ENCODE measurements at regions not wholly inside any gene's neighbourhood (a gene's known extent, or its start where the extent isn't known, plus 50 kb on each side); places are given as distances from the start of the nearest gene placed in this dataset.

DNA sequence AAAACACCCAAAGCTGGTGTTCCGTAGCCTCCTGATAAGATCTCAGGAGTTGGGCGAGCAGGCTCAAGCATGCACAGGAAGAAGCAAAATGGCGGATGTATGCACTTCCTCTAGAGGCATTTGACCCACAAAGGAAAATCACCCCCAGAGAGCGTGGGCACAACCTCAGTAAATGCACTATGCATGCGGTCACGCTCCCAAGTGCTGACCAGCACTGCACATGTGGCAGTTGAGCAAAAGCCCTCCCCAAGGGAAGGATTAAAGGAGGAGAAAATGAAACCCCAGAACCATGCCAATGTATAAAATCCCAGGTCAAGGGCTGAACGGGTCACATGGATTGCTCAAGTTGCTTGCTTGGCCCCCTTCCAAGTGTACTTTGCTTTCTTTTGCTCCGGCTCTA, 289.4 kb upstream of the IGF1R start:
- TF ChIP-seq, protein P1, sequence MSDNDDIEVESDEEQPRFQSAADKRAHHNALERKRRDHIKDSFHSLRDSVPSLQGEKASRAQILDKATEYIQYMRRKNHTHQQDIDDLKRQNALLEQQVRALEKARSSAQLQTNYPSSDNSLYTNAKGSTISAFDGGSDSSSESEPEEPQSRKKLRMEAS (IDR thresholded peaks at IDR 0.05), result no peak
- TF ChIP-seq, protein P2, sequence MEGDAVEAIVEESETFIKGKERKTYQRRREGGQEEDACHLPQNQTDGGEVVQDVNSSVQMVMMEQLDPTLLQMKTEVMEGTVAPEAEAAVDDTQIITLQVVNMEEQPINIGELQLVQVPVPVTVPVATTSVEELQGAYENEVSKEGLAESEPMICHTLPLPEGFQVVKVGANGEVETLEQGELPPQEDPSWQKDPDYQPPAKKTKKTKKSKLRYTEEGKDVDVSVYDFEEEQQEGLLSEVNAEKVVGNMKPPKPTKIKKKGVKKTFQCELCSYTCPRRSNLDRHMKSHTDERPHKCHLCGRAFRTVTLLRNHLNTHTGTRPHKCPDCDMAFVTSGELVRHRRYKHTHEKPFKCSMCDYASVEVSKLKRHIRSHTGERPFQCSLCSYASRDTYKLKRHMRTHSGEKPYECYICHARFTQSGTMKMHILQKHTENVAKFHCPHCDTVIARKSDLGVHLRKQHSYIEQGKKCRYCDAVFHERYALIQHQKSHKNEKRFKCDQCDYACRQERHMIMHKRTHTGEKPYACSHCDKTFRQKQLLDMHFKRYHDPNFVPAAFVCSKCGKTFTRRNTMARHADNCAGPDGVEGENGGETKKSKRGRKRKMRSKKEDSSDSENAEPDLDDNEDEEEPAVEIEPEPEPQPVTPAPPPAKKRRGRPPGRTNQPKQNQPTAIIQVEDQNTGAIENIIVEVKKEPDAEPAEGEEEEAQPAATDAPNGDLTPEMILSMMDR (IDR thresholded peaks at IDR 0.05 in 2 of 3, conservative IDR thresholded peaks at IDR 0.05 in 1 of 3; ENCODE audit: borderline replicate concordance in 1 of 3, insufficient read depth in 1 of 3, low read depth in 2 of 3, low read length in 2 of 3), result no peak
- no peak for TF ChIP-seq EZH2phosphoT487 (IDR thresholded peaks at IDR 0.05; ENCODE audit: borderline replicate concordance)
